HUES6 (cell line): ENCODE measurements at regions not wholly inside any gene's neighbourhood (a gene's known extent, or its start where the extent isn't known, plus 50 kb on each side); places are given as distances from the start of the nearest gene placed in this dataset.

ENCODE experiments used
- H3K27ac ChIP-seq: 2 replicates; pipeline ENCODE4 v1.7.0; 2013; ENCODE audit warnings: low read depth, mild to moderate bottlenecking, low read length, inconsistent platforms
- H3K27me3 ChIP-seq: 2 replicates; pipeline ENCODE4 v1.6.1; 2013; ENCODE audit warnings: low read length; ENCODE audit not compliant: control insufficient read depth, insufficient read depth
- H3K36me3 ChIP-seq: 2 replicates; pipeline ENCODE4 v1.6.1; 2013; ENCODE audit warnings: low read length; ENCODE audit not compliant: control insufficient read depth, insufficient read depth
- H3K4me1 ChIP-seq: 2 replicates; pipeline ENCODE4 v1.6.1; 2013; ENCODE audit warnings: low read length; ENCODE audit not compliant: control insufficient read depth, insufficient read depth
- H3K4me3 ChIP-seq: 2 replicates; pipeline ENCODE4 v1.5.1; 2013; ENCODE audit warnings: low read depth, low read length
- H3K9ac ChIP-seq: one replicate; pipeline ENCODE4 v1.6.1; 2013; ENCODE audit warnings: mild to moderate bottlenecking, low read length
- H3K9me3 ChIP-seq: 2 replicates; pipeline ENCODE4 v1.6.1; 2013; ENCODE audit warnings: low read depth, low read length; ENCODE audit not compliant: control insufficient read depth, insufficient read depth

GRCh38 chrX:39985071-39985470 lies 112.7 kb downstream of the BCOR start:
- H3K36me3 ChIP-seq = no peaks in the 10 kb centered on the region
- no peak overlapping the region for H3K27ac ChIP-seq
- no peaks in the 10 kb centered on the region for H3K27me3 ChIP-seq
- H3K9ac ChIP-seq = no peak overlapping the region
- peaks cover 25% of the 10 kb centered on the region; the same call in 1 of the 2 replicates for H3K4me1 ChIP-seq
- H3K4me3 ChIP-seq = no peak overlapping the region
- H3K9me3 ChIP-seq = peaks cover 7% of the 10 kb centered on the region

DNA sequence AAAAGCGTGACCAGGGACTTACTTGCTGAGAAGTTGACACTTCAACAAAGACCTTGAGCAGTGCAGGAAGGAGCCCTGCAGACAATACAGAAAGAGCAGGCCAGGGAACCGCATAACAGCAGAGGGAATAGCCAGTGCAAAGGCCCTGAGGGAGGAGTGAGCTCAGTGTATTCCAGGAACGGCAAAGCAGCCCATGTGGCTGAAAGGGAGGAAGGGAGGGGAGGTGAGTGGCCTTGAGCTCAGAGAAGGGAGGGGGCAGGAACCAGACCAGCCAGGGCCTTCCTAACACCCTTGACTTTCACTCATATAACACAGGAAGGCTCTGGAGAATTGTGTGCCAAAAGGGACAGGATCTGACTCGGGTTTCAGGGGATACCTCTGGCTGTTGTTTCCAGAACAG lies 112.2 kb downstream of the BCOR start:
- no peak overlapping the region for H3K27ac ChIP-seq
- H3K36me3 ChIP-seq = no peaks in the 10 kb centered on the region
- H3K9ac ChIP-seq = no peak overlapping the region
- H3K27me3 ChIP-seq = no peaks in the 10 kb centered on the region
- H3K4me3 ChIP-seq = no peak overlapping the region
- peaks cover 7% of the 10 kb centered on the region for H3K9me3 ChIP-seq
- peaks cover 25% of the 10 kb centered on the region; the same call in 1 of the 2 replicates for H3K4me1 ChIP-seq

DNA sequence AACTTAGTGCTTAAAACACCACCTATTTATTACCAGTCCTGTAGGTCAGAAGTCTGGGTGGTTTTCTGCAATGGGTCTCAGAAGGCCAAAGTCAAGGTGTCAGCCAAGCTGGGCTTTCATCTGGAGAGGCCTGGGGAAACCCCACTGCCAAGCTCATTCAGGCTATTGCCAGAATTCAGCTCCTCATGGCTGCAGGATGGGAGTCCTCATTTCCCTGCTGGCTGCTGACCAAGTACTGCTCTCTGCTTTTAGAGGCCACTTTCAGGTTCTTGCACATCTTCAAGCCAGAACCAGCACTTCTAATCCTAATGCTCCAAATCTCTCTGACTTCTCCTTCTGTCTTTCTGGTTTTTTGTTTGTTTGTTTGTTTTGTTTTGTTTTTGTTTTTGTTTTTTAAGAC lies 109.3 kb downstream of the BCOR start:
- Histone ChIP-seq H3K4me3 (no peak overlapping the region), H3K27ac (no peak overlapping the region), H3K9me3 (no peaks in the 10 kb centered on the region; the same call in 1 of the 2 replicates), H3K9ac (no peak overlapping the region), H3K27me3 (no peaks in the 10 kb centered on the region), H3K36me3 (no peaks in the 10 kb centered on the region), H3K4me1 (peaks cover 25% of the 10 kb centered on the region; the same call in 1 of the 2 replicates)

DNA sequence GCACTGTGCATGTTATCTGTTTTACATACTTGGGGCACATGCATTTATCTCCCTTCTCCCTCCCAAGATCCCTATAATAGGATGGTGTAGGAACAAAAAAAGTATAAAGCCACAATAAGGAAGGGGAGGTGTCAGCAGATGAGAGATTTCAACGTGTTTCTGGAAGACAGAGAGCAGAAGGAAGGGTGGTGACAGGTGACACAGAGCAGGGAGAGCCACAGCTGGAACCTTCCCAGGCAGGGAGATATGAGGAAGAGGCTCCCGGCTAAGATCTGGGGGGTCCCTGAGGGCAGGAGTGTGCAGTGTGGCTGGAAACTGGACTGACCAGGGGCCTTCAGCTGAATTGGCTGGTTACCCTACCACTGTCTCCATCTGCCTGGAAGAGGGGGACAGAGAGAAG lies 107.4 kb downstream of the BCOR start:
- Histone ChIP-seq H3K27me3 (no peaks in the 10 kb centered on the region), H3K36me3 (no peaks in the 10 kb centered on the region), H3K9me3 (no peaks in the 10 kb centered on the region; the same call in 1 of the 2 replicates), H3K4me1 (peaks cover 10% of the 10 kb centered on the region; the same call in 1 of the 2 replicates), H3K9ac (no peak overlapping the region), H3K4me3 (no peak overlapping the region), H3K27ac (no peak overlapping the region)

DNA sequence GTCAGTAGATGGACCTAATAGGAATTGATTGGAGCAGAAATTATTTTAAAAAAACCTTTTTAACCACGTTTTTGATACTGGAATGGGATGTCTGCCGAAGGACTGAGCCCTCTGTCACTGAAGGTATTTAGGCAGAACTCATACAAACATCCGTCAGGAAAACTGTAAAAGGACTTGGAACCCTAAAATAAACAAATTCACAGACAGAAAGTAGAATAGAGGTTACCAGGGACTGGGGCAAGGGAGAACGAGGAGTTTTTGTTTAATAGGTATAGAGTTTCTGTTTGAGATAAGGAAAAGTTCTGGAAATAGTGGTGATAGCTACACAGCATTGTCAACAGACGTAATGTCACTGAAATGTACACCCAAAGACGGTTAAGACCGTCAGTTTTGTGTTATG lies 105.5 kb downstream of the BCOR start:
- Histone ChIP-seq H3K4me1 (no peaks in the 10 kb centered on the region), H3K27ac (no peak overlapping the region), H3K4me3 (no peak overlapping the region), H3K36me3 (no peaks in the 10 kb centered on the region), H3K9ac (no peak overlapping the region), H3K27me3 (no peaks in the 10 kb centered on the region), H3K9me3 (no peaks in the 10 kb centered on the region; the same call in 1 of the 2 replicates)

DNA sequence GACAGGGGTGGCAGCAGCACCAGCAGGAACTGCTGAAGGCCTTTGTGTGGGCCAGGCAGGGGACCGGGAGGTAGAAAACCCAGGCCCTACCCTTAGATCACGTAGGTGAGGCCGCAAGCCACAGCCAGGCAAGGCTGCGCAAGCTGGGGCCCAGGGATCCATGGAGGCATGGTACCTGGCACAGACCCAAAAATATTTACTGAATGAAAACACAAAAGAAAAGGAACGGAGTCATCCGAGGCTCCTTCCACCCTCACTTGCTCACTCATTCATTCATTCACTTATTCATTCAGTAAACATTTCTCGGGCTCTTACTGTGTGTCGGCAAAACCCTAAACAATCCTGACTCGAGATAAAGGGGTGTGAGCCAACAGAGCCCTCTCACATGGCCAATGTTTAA lies 102.3 kb downstream of the BCOR start:
- H3K4me1 ChIP-seq = no peaks in the 10 kb centered on the region
- no peak overlapping the region for H3K4me3 ChIP-seq
- H3K27me3 ChIP-seq = no peaks in the 10 kb centered on the region
- no peak overlapping the region for H3K9ac ChIP-seq
- H3K27ac ChIP-seq = no peak overlapping the region
- no peaks in the 10 kb centered on the region; the same call in 1 of the 2 replicates for H3K9me3 ChIP-seq
- H3K36me3 ChIP-seq = no peaks in the 10 kb centered on the region; the same call in 1 of the 2 replicates

- Histone ChIP-seq H3K9ac (no peak overlapping the region), H3K27me3 (no peaks in the 10 kb centered on the region), H3K9me3 (no peaks in the 10 kb centered on the region; the same call in 1 of the 2 replicates), H3K27ac (no peak overlapping the region), H3K36me3 (no peaks in the 10 kb centered on the region; the same call in 1 of the 2 replicates), H3K4me1 (no peaks in the 10 kb centered on the region; the same call in 1 of the 2 replicates), H3K4me3 (no peak overlapping the region)
Measured at GRCh38 chrX:39996536-39996935, 101.2 kb downstream of the BCOR start.

DNA sequence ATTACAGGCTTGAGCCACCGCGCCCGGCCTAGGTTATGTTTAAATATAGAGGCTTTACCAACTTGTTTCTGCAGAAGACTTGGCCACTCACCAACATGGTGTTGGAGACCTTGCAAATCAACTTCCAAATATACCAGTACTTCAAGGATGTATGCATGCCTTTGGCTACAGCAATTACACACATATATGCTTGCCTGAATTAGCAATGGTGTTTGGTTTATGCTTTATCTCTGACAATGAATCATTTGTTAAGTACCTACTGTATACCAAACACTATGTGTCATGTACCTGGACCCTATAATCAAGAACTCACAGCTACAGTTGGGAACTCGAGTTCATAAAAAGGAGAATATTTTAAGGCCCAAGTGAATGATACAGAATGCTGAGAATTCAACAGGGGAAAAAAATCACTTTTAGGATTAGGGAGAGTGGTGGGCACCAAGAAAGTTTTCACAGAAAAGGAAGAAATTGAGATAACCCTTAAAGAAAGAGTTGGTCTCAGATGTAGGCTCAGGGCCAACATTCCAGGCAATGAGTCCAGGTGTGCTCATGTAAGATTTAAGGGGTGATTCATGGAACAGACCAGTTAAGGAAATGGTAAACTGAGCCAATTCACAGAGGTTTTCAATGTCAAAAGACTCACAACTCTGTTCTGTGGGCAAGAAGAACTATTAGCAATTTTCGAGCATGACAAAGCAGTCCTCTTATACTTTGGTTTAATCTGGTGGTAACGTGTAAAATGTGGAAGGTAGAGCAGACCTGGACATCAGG lies 98.9 kb downstream of the BCOR start:
- Histone ChIP-seq H3K27ac (no peak overlapping the region), H3K9me3 (no peaks in the 10 kb centered on the region; the same call in 1 of the 2 replicates), H3K36me3 (no peaks in the 10 kb centered on the region; the same call in 1 of the 2 replicates)

More for the DNA sequence above, 98.9 kb downstream of the BCOR start:
- Histone ChIP-seq H3K4me1 (peaks cover 15% of the 10 kb centered on the region), H3K27me3 (no peaks in the 10 kb centered on the region), H3K4me3 (no peak overlapping the region), H3K9ac (no peak overlapping the region)
